K562 (cell line): ENCODE measurements at regions not wholly inside any gene's neighbourhood (a gene's known extent, or its start where the extent isn't known, plus 50 kb on each side); places are given as distances from the start of the nearest gene placed in this dataset.

ENCODE experiments used
- ATAC-seq: fragments of 200-7000 bp; cut with Tn5 transposase; 3 replicates; pipeline ENCODE4 v1.9.1; 2020; ENCODE audit warnings: moderate library complexity
- BruUV-seq: library from RNA; stranded (reverse); fragments of 400-500 nt; replicated peaks from 2 replicates; lab custom pipeline; 2021; lab: Mats Ljungman, UMichigan
- CTCF ChIA-PET: fragments of 300-600 bp; formaldehyde crosslinking; extraction: SDS; loops from one replicate; lab custom pipeline; 2021; ENCODE audit warnings: low intra/inter-chr PET ratio; lab: Yijun Ruan, JAX
- POLR2A ChIA-PET: fragments of 300-600, 350-650 bp; sonication (Branson Sonifier 250); formaldehyde crosslinking; extraction: SDS; loops from one replicate; lab custom pipeline; 2021; ENCODE audit warnings: antibody characterized with exemption, inconsistent platforms; lab: Yijun Ruan, JAX
- DNase-seq, 4 experiments: peaks; one replicate each; pipeline versions ENCODE4 v3.0.0 to v3.0.0-alpha.2; 2011 to 2018; ENCODE audit warnings: low spot score in 3 of 4, mixed read lengths in 3 of 4; ENCODE audit errors: extremely low read depth in 1 of 4
- FAIRE-seq: peaks from 2 replicates; lab custom pipeline; 2011; peaks lifted over from hg19 to GRCh38; lab: Jason Lieb, UNC
- H2AFZ ChIP-seq: 2 replicates; pipeline ENCODE4 v1.6.0; 2011; ENCODE audit warnings: low read depth, low read length, control low read depth, inconsistent platforms
- H3K27ac ChIP-seq: fragments of 200-600 bp; 3 replicates; pipeline ENCODE4 v1.8.0; 2011; ENCODE audit warnings: low read depth, mild to moderate bottlenecking, control low read depth, inconsistent platforms, low read length, moderate library complexity, mixed read lengths; ENCODE audit errors: extremely low read depth
- H3K27me3 ChIP-seq, 2 experiments: fragments of 300-600 bp in 1 of 2; 2 replicates in 1 of 2; 3 replicates in 1 of 2; pipeline versions ENCODE4 v1.6.0 to v1.8.0; 2011; ENCODE audit warnings: inconsistent platforms in 2 of 2, low read length in 2 of 2, mild to moderate bottlenecking in 1 of 2, mixed read lengths in 1 of 2, moderate library complexity in 1 of 2; ENCODE audit not compliant: control insufficient read depth in 2 of 2, insufficient read depth in 2 of 2
- H3K36me3 ChIP-seq: fragments of 300-600 bp; 3 replicates; pipeline ENCODE4 v1.8.0; 2011; ENCODE audit warnings: mild to moderate bottlenecking, low read length, inconsistent platforms; ENCODE audit not compliant: control insufficient read depth, insufficient read depth
- H3K4me1 ChIP-seq, 2 experiments: fragments of 200-600 bp in 1 of 2; replicated peaks in 1 of 2; 2 replicates in 1 of 2; 3 replicates in 1 of 2; pipeline versions ENCODE4 v1.5.1 to v1.8.0; 2011; ENCODE audit warnings: inconsistent platforms in 2 of 2, low read length in 2 of 2, mild to moderate bottlenecking in 1 of 2, mixed read lengths in 1 of 2, moderate library complexity in 1 of 2; ENCODE audit not compliant: control insufficient read depth in 2 of 2, insufficient read depth in 2 of 2
- H3K4me2 ChIP-seq: 2 replicates; pipeline ENCODE4 v1.6.1; 2011; ENCODE audit warnings: low read length, control low read depth, inconsistent platforms, mixed read lengths; ENCODE audit not compliant: insufficient read depth
- H3K4me3 ChIP-seq: fragments of 200-600 bp; sonication (generic), shearing (Covaris generic); 2 replicates; pipeline ENCODE4 v1.5.1; 2016; ENCODE audit warnings: control low read depth, inconsistent platforms
- H3K79me2 ChIP-seq: fragments of 200-600 bp; 3 replicates; pipeline ENCODE4 v1.8.0; 2011; ENCODE audit warnings: low read length, inconsistent platforms; ENCODE audit not compliant: control insufficient read depth, insufficient read depth
- H3K9ac ChIP-seq, 2 experiments: 2 replicates each; pipeline versions ENCODE4 v1.6.0 to v1.6.1; 2011; ENCODE audit warnings: low read depth in 2 of 2, low read length in 2 of 2, control low read depth in 1 of 2, inconsistent platforms in 1 of 2, mild to moderate bottlenecking in 1 of 2, mixed read lengths in 1 of 2; ENCODE audit not compliant: insufficient read depth in 1 of 2
- H3K9me1 ChIP-seq: one replicate; pipeline ENCODE4 v1.6.0; 2011; ENCODE audit warnings: inconsistent platforms, mild to moderate bottlenecking, low read length, moderate library complexity; ENCODE audit not compliant: control insufficient read depth, insufficient read depth
- H3K9me3 ChIP-seq: replicated peaks from 2 replicates; pipeline ENCODE4 v1.5.1; 2011; ENCODE audit warnings: low read depth, low read length, inconsistent platforms; ENCODE audit not compliant: control insufficient read depth, insufficient read depth
- H4K20me1 ChIP-seq: replicated peaks from 2 replicates; pipeline ENCODE4 v1.6.1; 2011; ENCODE audit warnings: low read length, inconsistent platforms, mixed read lengths; ENCODE audit not compliant: control insufficient read depth, insufficient read depth
- CHCHD3 ChIP-seq: fragments of 250-450 bp; sonication (Bioruptor Pico); IDR thresholded peaks from 2 replicates; pipeline ENCODE4 v2.1.2; 2022; ENCODE audit warnings: mild to moderate bottlenecking
- ELK1 ChIP-seq: sonication (generic); formaldehyde crosslinking; IDR thresholded peaks from 2 replicates; pipeline ENCODE4 v1.8.1; 2022; ENCODE audit warnings: missing genetic modification reagents
- GABPB1 ChIP-seq: sonication (generic); formaldehyde crosslinking; IDR thresholded peaks from 2 replicates; pipeline ENCODE4 v1.8.0; 2022; ENCODE audit warnings: mild to moderate bottlenecking, missing genetic modification reagents
- HDAC3 ChIP-seq: fragments of 450-650 bp; IDR thresholded peaks from 2 replicates; pipeline ENCODE4 v1.6.1; 2018; ENCODE audit warnings: borderline replicate concordance, mild to moderate bottlenecking, moderate library complexity; ENCODE audit not compliant: partially characterized antibody
- HLTF ChIP-seq: fragments of 450-650 bp; IDR thresholded peaks from 2 replicates; pipeline ENCODE4 v1.6.1; 2016
- JUND ChIP-seq, 2 experiments: IDR thresholded peaks; 2 replicates in 1 of 2; 3 replicates in 1 of 2; pipeline ENCODE4 v1.6.1; 2011; ENCODE audit warnings: borderline replicate concordance in 2 of 2, low read depth in 2 of 2, low read length in 2 of 2, improper control_type of control experiment in 1 of 2, missing biosample characterization in 1 of 2, missing genetic modification characterization in 1 of 2, missing genetic modification reagents in 1 of 2
- MNT ChIP-seq, 2 experiments: fragments of 450-650 bp; conservative IDR thresholded peaks; 2 replicates each; pipeline ENCODE4 v1.6.1; 2017; ENCODE audit warnings: mild to moderate bottlenecking in 2 of 2, moderate library complexity in 2 of 2
- NONO ChIP-seq, 2 experiments: fragments of 200-400 bp in 1 of 2; fragments of 450-650 bp in 1 of 2; formaldehyde crosslinking in 1 of 2; IDR thresholded peaks; 2 replicates each; pipeline ENCODE4 v1.6.1; 2017; ENCODE audit warnings: low read depth in 2 of 2, mild to moderate bottlenecking in 2 of 2, moderate library complexity in 2 of 2, low read length in 1 of 2
- ZNF408 ChIP-seq: fragments of 250-450 bp; sonication (Bioruptor Pico); IDR thresholded peaks from 2 replicates; pipeline ENCODE4 v1.4.0; 2020; ENCODE audit warnings: low read depth, mild to moderate bottlenecking, moderate library complexity
- ZNF589 ChIP-seq: fragments of 200-800 bp; sonication (Bioruptor generic); IDR thresholded peaks from 2 replicates; pipeline ENCODE4 v1.6.1; 2016; ENCODE audit warnings: low read depth, missing genetic modification characterization, missing compliant biosample characterization
- WGBS: fragments of 100-300 bp; shearing (Covaris generic); methylation state at CpG from one replicate; pipeline ENCODE4 v1.1.6; 2016; ENCODE audit warnings: low coverage, mixed read lengths; ENCODE audit not compliant: insufficient coverage; ENCODE audit errors: missing lambda C conversion rate; 5-methylcytosine and 5-hydroxymethylcytosine counted together
- in situ Hi-C: fragments of 300-500 bp; cut with MboI; formaldehyde crosslinking; loops from 4 replicates; pipeline ENCODE4 v1.15.0; 2018; ENCODE audit warnings: inconsistent platforms, mixed read lengths
- intact Hi-C: fragments of 100-400 bp; cut with micrococcal nuclease; formaldehyde crosslinking; loops from 2 replicates; pipeline ENCODE4 v1.14.2; 2022

GRCh38 chr9:1515557-1515956 is 465.4 kb downstream of the DMRT2 start:
- 17% methylated on average over 3 of the region's 3 CpGs for WGBS
- Histone ChIP-seq H3K4me1 (no peaks in the 10 kb centered on the region), H3K79me2 (no peaks in the 10 kb centered on the region), H4K20me1 (no peaks in the 10 kb centered on the region), H3K9me3 (no peaks in the 10 kb centered on the region), H3K9me1 (no peaks in the 10 kb centered on the region), H3K36me3 (no peaks in the 10 kb centered on the region), H3K4me2 (no peak overlapping the region), H3K4me3 (no peak overlapping the region), H3K27ac (no peak overlapping the region), H3K27me3 (no peaks in the 10 kb centered on the region), H2AFZ (no peak overlapping the region), H3K9ac (no peak overlapping the region)
- no TSS peak for BruUV-seq
- CTCF ChIA-PET: no interaction called here
- POLR2A ChIA-PET: no interaction called here
- intact Hi-C loops (no loop called here), in situ Hi-C loops (no loop called here)
- FAIRE-seq (no peak), DNase-seq (no peak), ATAC-seq (no peak)
- TF ChIP-seq ZNF589 (CRISPR knock-in tag) (no peak), HDAC3 (no peak), ELK1 (no peak), HLTF (no peak), NONO (IDR thresholded peaks at IDR 0.05; ENCODE audit: low read depth in 2 of 2, low read length in 1 of 2) (no peak), ZNF408 (CRISPR knock-in tag) (no peak), CHCHD3 (CRISPR knock-in tag) (no peak), MNT (conservative IDR thresholded peaks at IDR 0.05) (no peak), GABPB1 (CRISPR knock-in tag) (no peak), JUND (IDR thresholded peaks at IDR 0.05; ENCODE audit: borderline replicate concordance, low read depth, low read length) (no peak), JUND (tag; IDR thresholded peaks at IDR 0.05; ENCODE audit: borderline replicate concordance, low read depth, low read length) (no peak)
- TF ChIP-seq, all 486 proteins: peak for 0
